ENCODE measurements at regions not wholly inside any gene's neighbourhood (a gene's known extent, or its start where the extent isn't known, plus 50 kb on each side); places are given as distances from the start of the nearest gene placed in this dataset.

DNA sequence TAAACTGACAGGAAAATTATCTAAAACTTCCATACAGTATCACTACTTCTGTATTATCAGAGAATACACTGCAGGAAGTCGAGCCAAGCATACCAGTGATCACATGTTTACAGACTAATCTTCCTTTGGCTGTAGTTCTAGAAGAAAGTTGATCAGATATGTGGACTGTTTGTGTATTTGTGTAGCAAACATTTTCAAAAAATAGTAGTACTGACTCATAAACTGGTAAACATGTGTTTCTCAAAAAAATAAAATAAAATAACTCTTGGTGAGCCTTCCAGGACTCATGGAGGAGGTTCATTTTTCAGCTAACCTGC lies 148.9 kb upstream of the SLC39A10 start:
- DNase-seq (ENCODE audit: low read depth, low spot score) (no peak), ATAC-seq (no peak)
- H3K9me3 ChIP-seq (ENCODE audit: control insufficient read depth in 1 of 2, insufficient read depth in 1 of 2, low read depth in 1 of 2, low read length in 2 of 2) = no peaks in the 10 kb centered on the region
- no peaks in the 10 kb centered on the region for H4K20me1 ChIP-seq (ENCODE audit: insufficient read depth)
- no peak overlapping the region for H3K27ac ChIP-seq (ENCODE audit: low read depth, low read length)
- ChIA-PET RAD21 (ENCODE audit: low non-redundant PET in 1 of 2, low total read pairs in 2 of 2, uncharacterized antibody in 2 of 2, unreplicated experiment in 2 of 2) (no interaction called here), POLR2A (no interaction called here), CTCF (interaction anchor here (1.6 kb wide), 1 partner anchor 10 kb away, joined by 6 read pairs; no protein-coding TSS in a partner anchor)
- TF ChIP-seq ELF1 (IDR thresholded peaks at IDR 0.05; ENCODE audit: borderline replicate concordance, low read depth) = no peak
- TF ChIP-seq, protein P1, sequence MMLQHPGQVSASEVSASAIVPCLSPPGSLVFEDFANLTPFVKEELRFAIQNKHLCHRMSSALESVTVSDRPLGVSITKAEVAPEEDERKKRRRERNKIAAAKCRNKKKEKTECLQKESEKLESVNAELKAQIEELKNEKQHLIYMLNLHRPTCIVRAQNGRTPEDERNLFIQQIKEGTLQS (IDR thresholded peaks at IDR 0.05) = no peak
- no peak for TF ChIP-seq ZFX (IDR thresholded peaks at IDR 0.05)
- TF ChIP-seq POLR2A (IDR thresholded peaks at IDR 0.05; ENCODE audit: borderline replicate concordance, extremely low read depth, insufficient read depth, insufficient read length) = no peak
- no peak for TF ChIP-seq SRF (IDR thresholded peaks at IDR 0.05; ENCODE audit: low read depth)
- no peak for TF ChIP-seq FOSL1 (IDR thresholded peaks at IDR 0.05; ENCODE audit: low read depth)
- TF ChIP-seq SIN3A (IDR thresholded peaks at IDR 0.05; ENCODE audit: low read depth) = no peak
- TF ChIP-seq POLR2AphosphoS5 (IDR thresholded peaks at IDR 0.05; ENCODE audit: low read depth, low read length) = no peak
- TF ChIP-seq SP1 (IDR thresholded peaks at IDR 0.05; ENCODE audit: low read depth) = no peak
- TF ChIP-seq, protein P2, sequence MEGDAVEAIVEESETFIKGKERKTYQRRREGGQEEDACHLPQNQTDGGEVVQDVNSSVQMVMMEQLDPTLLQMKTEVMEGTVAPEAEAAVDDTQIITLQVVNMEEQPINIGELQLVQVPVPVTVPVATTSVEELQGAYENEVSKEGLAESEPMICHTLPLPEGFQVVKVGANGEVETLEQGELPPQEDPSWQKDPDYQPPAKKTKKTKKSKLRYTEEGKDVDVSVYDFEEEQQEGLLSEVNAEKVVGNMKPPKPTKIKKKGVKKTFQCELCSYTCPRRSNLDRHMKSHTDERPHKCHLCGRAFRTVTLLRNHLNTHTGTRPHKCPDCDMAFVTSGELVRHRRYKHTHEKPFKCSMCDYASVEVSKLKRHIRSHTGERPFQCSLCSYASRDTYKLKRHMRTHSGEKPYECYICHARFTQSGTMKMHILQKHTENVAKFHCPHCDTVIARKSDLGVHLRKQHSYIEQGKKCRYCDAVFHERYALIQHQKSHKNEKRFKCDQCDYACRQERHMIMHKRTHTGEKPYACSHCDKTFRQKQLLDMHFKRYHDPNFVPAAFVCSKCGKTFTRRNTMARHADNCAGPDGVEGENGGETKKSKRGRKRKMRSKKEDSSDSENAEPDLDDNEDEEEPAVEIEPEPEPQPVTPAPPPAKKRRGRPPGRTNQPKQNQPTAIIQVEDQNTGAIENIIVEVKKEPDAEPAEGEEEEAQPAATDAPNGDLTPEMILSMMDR (IDR thresholded peaks at IDR 0.05 in 2 of 3, conservative IDR thresholded peaks at IDR 0.05 in 1 of 3; ENCODE audit: borderline replicate concordance in 1 of 3, insufficient read depth in 1 of 3, low read depth in 2 of 3, low read length in 2 of 3) = no peak
- TF ChIP-seq, protein P3, sequence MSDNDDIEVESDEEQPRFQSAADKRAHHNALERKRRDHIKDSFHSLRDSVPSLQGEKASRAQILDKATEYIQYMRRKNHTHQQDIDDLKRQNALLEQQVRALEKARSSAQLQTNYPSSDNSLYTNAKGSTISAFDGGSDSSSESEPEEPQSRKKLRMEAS (IDR thresholded peaks at IDR 0.05) = no peak
- TF ChIP-seq EZH2phosphoT487 (IDR thresholded peaks at IDR 0.05; ENCODE audit: borderline replicate concordance) = no peak
- TF ChIP-seq ZNF274 (IDR thresholded peaks at IDR 0.05; ENCODE audit: low read depth, low read length) = no peak
- TF ChIP-seq EZH2 (IDR thresholded peaks at IDR 0.05) = no peak
- H3K36me3 ChIP-seq (ENCODE audit: control insufficient read depth in 1 of 2, insufficient read depth in 2 of 2, low read length in 2 of 2) = no peaks in the 10 kb centered on the region
- H2AFZ ChIP-seq (ENCODE audit: low read depth, low read length, poor library complexity, severe bottlenecking) = no peak overlapping the region
- no peaks in the 10 kb centered on the region for H3K79me2 ChIP-seq (ENCODE audit: insufficient read depth, low read length)
- no peak overlapping the region for H3K9ac ChIP-seq (ENCODE audit: low read length)
- no peaks in the 10 kb centered on the region for H3K27me3 ChIP-seq (ENCODE audit: insufficient read depth, low read length)
- H3K4me2 ChIP-seq (ENCODE audit: low read length) = no peak overlapping the region
- H3K4me3 ChIP-seq (replicated peaks in 1 of 2; ENCODE audit: low read depth in 1 of 2, low read length in 2 of 2) = no peak overlapping the region
- intact Hi-C loops (cut with micrococcal nuclease) = no loop called here
- H3K9me2 ChIP-seq (ENCODE audit: insufficient read depth) = no peaks in the 10 kb centered on the region
- H3K4me1 ChIP-seq (ENCODE audit: control insufficient read depth in 1 of 2, insufficient read depth in 2 of 2, low read length in 2 of 2) = no peaks in the 10 kb centered on the region
- BruUV-seq (replicated peaks) = no TSS peak

Measured in HCT116 (cell line).